Upper lobe of left lung (tissue), 6 donors: ENCODE measurements at regions not wholly inside any gene's neighbourhood (a gene's known extent, or its start where the extent isn't known, plus 50 kb on each side); places are given as distances from the start of the nearest gene placed in this dataset.

Experiments used
- ATAC-seq, 2 donors: fragments of 200-7000 bp; cut with Tn5 transposase; one replicate each; pipeline ENCODE4 v1.9.1; 2022; ENCODE audit warnings: mild to moderate bottlenecking in 2 of 2, moderate library complexity in 2 of 2; ENCODE audit not compliant: low FRiP score in 2 of 2
- DNase-seq, 2 donors: peaks; one replicate each; pipeline ENCODE4 v3.0.0-alpha.2; 2019 to 2020
- H3K27ac ChIP-seq, 4 donors: fragments of 200-600 bp; sonication (generic); one replicate each; pipeline ENCODE4 v1.5.1; 2016 to 2019
- H3K27me3 ChIP-seq, 4 donors: fragments of 200-600 bp; sonication (generic); one replicate each; pipeline ENCODE4 v1.5.1; 2017 to 2019
- H3K36me3 ChIP-seq, 4 donors: fragments of 200-600 bp; sonication (generic); one replicate each; pipeline ENCODE4 v1.5.1; 2016 to 2019
- H3K4me1 ChIP-seq, 4 donors: fragments of 200-600 bp; sonication (generic); one replicate each; pipeline ENCODE4 v1.5.1; 2018 to 2019
- H3K4me3 ChIP-seq, 4 donors: fragments of 200-600 bp; sonication (generic); one replicate each; pipeline ENCODE4 v1.5.1; 2017 to 2019; ENCODE audit warnings: mild to moderate bottlenecking in 2 of 4, moderate library complexity in 1 of 4
- H3K9me3 ChIP-seq, 4 donors: fragments of 200-600 bp; sonication (generic); one replicate each; pipeline ENCODE4 v1.5.1; 2018 to 2019
- CTCF ChIP-seq, 6 experiments: fragments of 450-650 bp in 4 of 6; fragments of 200-600 bp in 2 of 6; sonication (generic) in 2 of 6; IDR thresholded peaks; one replicate each; pipeline ENCODE4 v1.5.1; 2016 to 2019; ENCODE audit warnings: antibody characterized with exemption in 6 of 6
- EP300 ChIP-seq, 4 donors: sonication (generic); formaldehyde crosslinking; IDR thresholded peaks; one replicate each; pipeline ENCODE4 v1.5.1; 2017; ENCODE audit warnings: antibody characterized with exemption in 4 of 4, control low read depth in 2 of 4
- POLR2A ChIP-seq, 4 donors: fragments of 450-650 bp; IDR thresholded peaks; one replicate each; pipeline ENCODE4 v1.5.1; 2016 to 2017; ENCODE audit warnings: antibody characterized with exemption in 4 of 4, mild to moderate bottlenecking in 2 of 4
- POLR2AphosphoS5 ChIP-seq, 2 donors: sonication (generic); formaldehyde crosslinking; IDR thresholded peaks; one replicate each; pipeline ENCODE4 v1.5.1; 2017; ENCODE audit warnings: antibody characterized with exemption in 2 of 2
- WGBS, 2 donors: methylation state at CpG; one replicate each; pipeline ENCODE4 v1.1.5; 2017 to 2018; 5-methylcytosine and 5-hydroxymethylcytosine counted together
- donor health status: DM: no; HTN: no; CAD: no; lungs with moderate emphysema.
- donor health status: DM: no; HTN: yes; CAD: no; lungs with severe emphysema.

DNA sequence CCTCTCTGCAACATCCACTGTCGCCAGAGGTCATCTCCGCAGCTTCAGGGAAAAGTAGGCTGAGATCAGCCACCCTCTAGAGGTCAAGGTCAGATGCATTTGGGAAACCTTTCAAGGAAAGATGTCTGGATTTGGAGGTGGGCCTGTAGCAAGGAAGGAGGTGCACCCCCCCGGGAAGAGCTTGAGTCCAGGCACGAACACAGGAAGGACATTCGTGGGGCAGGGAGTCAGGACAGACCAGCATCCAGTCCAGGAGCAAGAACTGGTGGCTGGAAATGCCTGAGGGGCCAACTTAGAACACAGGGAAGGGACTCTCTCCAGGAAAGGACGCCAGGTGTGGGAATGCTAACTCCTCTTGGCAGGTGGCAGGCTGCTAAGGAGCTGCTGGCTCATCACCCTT lies 614.1 kb upstream of the MGMT start:
- H3K4me3 ChIP-seq: no peak overlapping the region
- DNase-seq (no peak), ATAC-seq (no peak)
- H3K4me1 ChIP-seq: peaks cover 0 to 12% (median 6%) of the 10 kb centered on the region in 4 donors
- H3K9me3 ChIP-seq: no peaks in the 10 kb centered on the region
- H3K36me3 ChIP-seq: no peaks in the 10 kb centered on the region
- TF ChIP-seq EP300 (IDR thresholded peaks at IDR 0.05) (no peak), POLR2AphosphoS5 (IDR thresholded peaks at IDR 0.05) (no peak), CTCF (IDR thresholded peaks at IDR 0.05) (no peak), POLR2A (IDR thresholded peaks at IDR 0.05) (no peak)
- no peak overlapping the region for H3K27ac ChIP-seq
- H3K27me3 ChIP-seq: no peaks in the 10 kb centered on the region
- 90 to 91% methylated on average over 6 of the region's 6 CpGs for WGBS, 2 donors

GRCh38 chr10:128853537-128853936 lies 613.5 kb upstream of the MGMT start:
- no peak for TF ChIP-seq POLR2A (IDR thresholded peaks at IDR 0.05)
- no peak for TF ChIP-seq CTCF (IDR thresholded peaks at IDR 0.05)
- no peak for TF ChIP-seq POLR2AphosphoS5 (IDR thresholded peaks at IDR 0.05)
- Histone ChIP-seq H3K4me3 (no peak overlapping the region), H3K27ac (no peak overlapping the region), H3K4me1 (peaks cover 0 to 12% (median 6%) of the 10 kb centered on the region in 4 donors), H3K9me3 (no peaks in the 10 kb centered on the region), H3K27me3 (no peaks in the 10 kb centered on the region), H3K36me3 (no peaks in the 10 kb centered on the region)
- DNase-seq (no peak), ATAC-seq (no peak)
- 96 to 99% methylated on average over 8 of the region's 8 CpGs for WGBS, 2 donors

DNA sequence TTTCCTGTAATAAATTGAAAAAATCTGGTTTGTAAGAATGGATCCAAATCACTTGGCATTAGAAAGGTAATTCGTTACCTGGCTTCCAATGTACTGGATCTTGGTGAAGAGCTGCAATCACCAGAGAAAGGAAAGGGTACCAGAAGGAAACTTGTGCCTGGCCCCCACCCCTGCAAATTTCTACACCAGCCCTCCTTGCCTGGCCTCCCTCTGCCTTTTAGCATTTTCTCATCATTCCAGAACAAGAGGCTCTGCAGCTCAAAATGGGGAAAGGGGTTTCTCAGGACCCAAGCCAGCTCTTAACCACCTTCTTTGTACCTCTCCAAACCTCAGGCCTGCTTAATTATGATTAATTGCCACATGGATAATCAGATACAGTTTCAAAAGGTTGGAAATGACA lies 612.8 kb upstream of the MGMT start:
- Histone ChIP-seq H3K27ac (no peak overlapping the region), H3K36me3 (no peaks in the 10 kb centered on the region), H3K27me3 (no peaks in the 10 kb centered on the region), H3K9me3 (no peaks in the 10 kb centered on the region), H3K4me1 (peaks cover 0 to 12% (median 6%) of the 10 kb centered on the region in 4 donors), H3K4me3 (no peak overlapping the region)
- 92 to 94% methylated on average over 1 of the region's 1 CpG for WGBS, 2 donors
- TF ChIP-seq CTCF (IDR thresholded peaks at IDR 0.05) (no peak), POLR2A (IDR thresholded peaks at IDR 0.05) (no peak), EP300 (IDR thresholded peaks at IDR 0.05) (no peak), POLR2AphosphoS5 (IDR thresholded peaks at IDR 0.05) (no peak)
- ATAC-seq (no peak), DNase-seq (no peak)

- Histone ChIP-seq H3K4me3 (no peak overlapping the region), H3K27ac (peak overlapping the region in 1 of 4 donors; percentile 27), H3K4me1 (peaks cover 0 to 12% (median 6%) of the 10 kb centered on the region in 4 donors), H3K9me3 (no peaks in the 10 kb centered on the region), H3K36me3 (no peaks in the 10 kb centered on the region), H3K27me3 (no peaks in the 10 kb centered on the region)
- ATAC-seq (peak; percentile 71 to 78), DNase-seq (peak in 1 of 2 donors; percentile 85)
- TF ChIP-seq EP300 (IDR thresholded peaks at IDR 0.05): peak in 1 of 4 donors; percentile 34
- TF ChIP-seq POLR2AphosphoS5 (IDR thresholded peaks at IDR 0.05): no peak
- 0 to 27% methylated on average over 5 of the region's 5 CpGs for WGBS, 2 donors
These were observed 612.1 kb upstream of the MGMT start for GRCh38 chr10:128854963-128855362.

DNA sequence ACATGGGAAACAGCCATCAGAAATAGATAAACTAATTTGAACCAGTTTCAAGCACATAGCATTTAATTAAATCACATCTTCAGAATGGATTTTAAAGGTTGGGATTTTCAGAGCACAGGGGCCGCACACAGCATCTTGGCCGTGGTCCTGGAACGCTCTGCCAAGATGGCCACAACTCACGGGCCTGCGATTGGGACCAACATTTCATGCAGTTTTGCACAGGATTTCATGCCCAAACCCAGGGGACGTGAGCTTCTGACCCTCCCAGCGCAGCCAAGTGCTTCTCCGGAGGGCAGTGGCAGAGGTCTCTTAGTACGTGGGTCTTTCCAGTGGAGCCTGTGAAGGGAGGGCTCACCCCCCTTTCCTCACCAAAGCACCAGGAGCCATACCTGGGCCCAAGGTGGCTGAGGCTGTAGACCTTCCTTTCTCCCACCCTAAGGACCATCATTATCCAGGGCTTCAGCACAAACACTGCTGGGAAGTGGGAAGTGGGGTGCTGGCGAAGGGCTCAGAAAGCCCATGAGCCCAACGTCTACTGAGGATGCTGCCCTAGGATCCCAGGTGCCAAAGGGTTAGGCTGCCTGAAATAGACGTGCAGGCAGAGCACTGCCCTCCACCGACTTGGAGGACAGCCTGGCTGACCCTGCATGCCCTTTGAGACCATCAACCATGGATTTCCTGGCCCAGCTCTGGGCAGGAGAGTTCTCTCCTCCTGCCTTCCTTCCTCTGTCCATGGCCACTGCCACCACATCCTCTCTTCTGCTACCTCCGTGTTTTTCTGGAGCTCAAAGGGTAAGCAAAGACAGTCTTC lies 611.2 kb upstream of the MGMT start:
- WGBS, 2 donors: 72 to 84% methylated on average over 8 to 14 of the region's 14 CpGs
- Histone ChIP-seq H3K36me3 (no peaks in the 10 kb centered on the region), H3K27ac (no peak overlapping the region), H3K4me1 (peaks cover 0 to 12% (median 6%) of the 10 kb centered on the region in 4 donors), H3K9me3 (no peaks in the 10 kb centered on the region), H3K27me3 (no peaks in the 10 kb centered on the region), H3K4me3 (no peak overlapping the region)
- DNase-seq: no peak
- TF ChIP-seq EP300 (IDR thresholded peaks at IDR 0.05) (no peak), POLR2A (IDR thresholded peaks at IDR 0.05) (no peak), POLR2AphosphoS5 (IDR thresholded peaks at IDR 0.05) (no peak), CTCF (IDR thresholded peaks at IDR 0.05) (no peak)
- ATAC-seq: no peak
